Tibial artery (tissue), 4 donors: ENCODE measurements at regions not wholly inside any gene's neighbourhood (a gene's known extent, or its start where the extent isn't known, plus 50 kb on each side); places are given as distances from the start of the nearest gene placed in this dataset.
"Not testable (repeated sequence)": the region's sequence is repeated elsewhere in the genome, so short reads cannot be mapped to it uniquely, and the experiment has no call there.

Experiments
- DNase-seq, 2 donors: peaks; one replicate each; pipeline ENCODE4 v3.0.0-alpha.2; 2019
- H3K27ac ChIP-seq, 2 donors: fragments of 200-600 bp; sonication (generic) in 1 of 2; 1 replicate in 1 of 2; 2 replicates in 1 of 2; pipeline ENCODE4 v1.5.1; 2018 to 2019; ENCODE audit warnings: mild to moderate bottlenecking in 1 of 2
- H3K27me3 ChIP-seq, 2 donors: fragments of 200-600 bp; sonication (generic) in 1 of 2; one replicate each; pipeline versions ENCODE4 v1.5.1 to v1.6.0; 2016 to 2019
- H3K36me3 ChIP-seq, 3 donors: fragments of 200-600 bp; sonication (generic) in 2 of 3; one replicate each; pipeline ENCODE4 v1.5.1; 2016 to 2019; ENCODE audit warnings: mild to moderate bottlenecking in 2 of 3
- H3K4me1 ChIP-seq, 4 donors: fragments of 200-600 bp; sonication (generic) in 2 of 4; 1 replicate in 3 of 4; 2 replicates in 1 of 4; pipeline ENCODE4 v1.5.1; 2016 to 2019
- H3K4me3 ChIP-seq, 2 donors: fragments of 200-600 bp; sonication (generic) in 1 of 2; 1 replicate in 1 of 2; 2 replicates in 1 of 2; pipeline ENCODE4 v1.5.1; 2018 to 2019; ENCODE audit warnings: mild to moderate bottlenecking in 2 of 2
- H3K9me3 ChIP-seq, 3 donors: fragments of 200-600 bp; sonication (generic) in 1 of 3; one replicate each; pipeline ENCODE4 v1.5.1; 2016 to 2019
- intact Hi-C: fragments of 100-400 bp; cut with DNase I; formaldehyde crosslinking; loops from one replicate; pipeline ENCODE4 v1.15.0; 2023; ENCODE audit warnings: low total_unique reads
- TF ChIP-seq, protein P1 (sequence below), 2 experiments: fragments of 200-600 bp in 1 of 2; fragments of 450-650 bp in 1 of 2; IDR thresholded peaks; one replicate each; pipeline ENCODE4 v1.5.1; 2017 to 2019; ENCODE audit warnings: antibody characterized with exemption in 2 of 2, mild to moderate bottlenecking in 1 of 2, moderate library complexity in 1 of 2

DNA sequence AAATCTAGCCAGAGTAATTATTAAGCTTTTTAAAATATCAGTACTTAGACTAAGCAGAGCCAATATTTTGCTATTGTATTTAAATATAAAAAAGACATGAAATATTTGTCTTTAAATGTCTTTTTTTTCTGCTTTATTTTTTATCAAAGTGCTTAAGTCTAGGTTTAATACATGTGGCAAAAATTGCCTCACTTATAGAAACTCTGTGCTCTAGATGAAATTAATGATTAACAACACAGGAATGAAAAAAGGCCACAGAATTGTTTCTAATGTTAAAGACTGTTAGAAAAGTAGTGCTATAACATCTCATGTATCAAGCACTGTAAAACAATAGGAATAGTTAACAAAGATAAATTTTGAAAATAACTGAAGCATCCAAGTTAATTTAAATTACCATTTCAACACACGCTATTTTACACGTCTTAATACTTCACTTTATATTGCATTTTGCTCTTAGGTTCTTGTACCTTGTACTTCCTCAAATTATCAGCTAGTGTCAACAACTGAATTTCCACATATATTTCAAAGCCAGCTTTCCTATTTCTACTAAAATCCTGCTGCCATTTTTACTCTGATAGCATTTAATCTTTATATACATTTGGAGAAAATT is 1515.1 kb downstream of the HACE1 start:
- Histone ChIP-seq H3K4me3 (no peak overlapping the region), H3K4me1 (no peaks in the 10 kb centered on the region), H3K36me3 (no peaks in the 10 kb centered on the region), H3K9me3 (no peaks in the 10 kb centered on the region), H3K27ac (no peak overlapping the region), H3K27me3 (no peaks in the 10 kb centered on the region)
- TF ChIP-seq, protein P1, sequence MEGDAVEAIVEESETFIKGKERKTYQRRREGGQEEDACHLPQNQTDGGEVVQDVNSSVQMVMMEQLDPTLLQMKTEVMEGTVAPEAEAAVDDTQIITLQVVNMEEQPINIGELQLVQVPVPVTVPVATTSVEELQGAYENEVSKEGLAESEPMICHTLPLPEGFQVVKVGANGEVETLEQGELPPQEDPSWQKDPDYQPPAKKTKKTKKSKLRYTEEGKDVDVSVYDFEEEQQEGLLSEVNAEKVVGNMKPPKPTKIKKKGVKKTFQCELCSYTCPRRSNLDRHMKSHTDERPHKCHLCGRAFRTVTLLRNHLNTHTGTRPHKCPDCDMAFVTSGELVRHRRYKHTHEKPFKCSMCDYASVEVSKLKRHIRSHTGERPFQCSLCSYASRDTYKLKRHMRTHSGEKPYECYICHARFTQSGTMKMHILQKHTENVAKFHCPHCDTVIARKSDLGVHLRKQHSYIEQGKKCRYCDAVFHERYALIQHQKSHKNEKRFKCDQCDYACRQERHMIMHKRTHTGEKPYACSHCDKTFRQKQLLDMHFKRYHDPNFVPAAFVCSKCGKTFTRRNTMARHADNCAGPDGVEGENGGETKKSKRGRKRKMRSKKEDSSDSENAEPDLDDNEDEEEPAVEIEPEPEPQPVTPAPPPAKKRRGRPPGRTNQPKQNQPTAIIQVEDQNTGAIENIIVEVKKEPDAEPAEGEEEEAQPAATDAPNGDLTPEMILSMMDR (IDR thresholded peaks at IDR 0.05), result no peak
- intact Hi-C loops, result no loop called here
- no peak for DNase-seq

DNA sequence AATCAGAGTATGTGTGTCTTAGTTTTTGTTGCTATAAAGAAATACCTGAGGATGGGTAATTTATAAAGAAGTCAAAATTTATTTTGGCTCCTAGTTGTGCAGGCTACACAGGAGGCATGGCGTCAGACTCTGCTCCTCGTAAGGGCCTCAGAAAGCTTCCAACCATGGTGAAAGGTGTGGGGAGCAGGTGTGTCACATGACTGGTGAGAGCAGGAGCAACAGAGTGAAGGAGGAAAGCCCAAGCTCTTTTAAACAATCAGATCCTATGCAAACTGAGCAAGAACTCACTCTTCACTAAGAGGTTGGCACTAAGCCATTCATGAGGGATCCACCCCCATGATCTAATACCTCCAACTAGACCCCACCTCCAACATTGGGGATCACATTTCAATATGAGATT is 1524.3 kb downstream of the HACE1 start:
- intact Hi-C loops, result no loop called here
- DNase-seq, result no peak

DNA sequence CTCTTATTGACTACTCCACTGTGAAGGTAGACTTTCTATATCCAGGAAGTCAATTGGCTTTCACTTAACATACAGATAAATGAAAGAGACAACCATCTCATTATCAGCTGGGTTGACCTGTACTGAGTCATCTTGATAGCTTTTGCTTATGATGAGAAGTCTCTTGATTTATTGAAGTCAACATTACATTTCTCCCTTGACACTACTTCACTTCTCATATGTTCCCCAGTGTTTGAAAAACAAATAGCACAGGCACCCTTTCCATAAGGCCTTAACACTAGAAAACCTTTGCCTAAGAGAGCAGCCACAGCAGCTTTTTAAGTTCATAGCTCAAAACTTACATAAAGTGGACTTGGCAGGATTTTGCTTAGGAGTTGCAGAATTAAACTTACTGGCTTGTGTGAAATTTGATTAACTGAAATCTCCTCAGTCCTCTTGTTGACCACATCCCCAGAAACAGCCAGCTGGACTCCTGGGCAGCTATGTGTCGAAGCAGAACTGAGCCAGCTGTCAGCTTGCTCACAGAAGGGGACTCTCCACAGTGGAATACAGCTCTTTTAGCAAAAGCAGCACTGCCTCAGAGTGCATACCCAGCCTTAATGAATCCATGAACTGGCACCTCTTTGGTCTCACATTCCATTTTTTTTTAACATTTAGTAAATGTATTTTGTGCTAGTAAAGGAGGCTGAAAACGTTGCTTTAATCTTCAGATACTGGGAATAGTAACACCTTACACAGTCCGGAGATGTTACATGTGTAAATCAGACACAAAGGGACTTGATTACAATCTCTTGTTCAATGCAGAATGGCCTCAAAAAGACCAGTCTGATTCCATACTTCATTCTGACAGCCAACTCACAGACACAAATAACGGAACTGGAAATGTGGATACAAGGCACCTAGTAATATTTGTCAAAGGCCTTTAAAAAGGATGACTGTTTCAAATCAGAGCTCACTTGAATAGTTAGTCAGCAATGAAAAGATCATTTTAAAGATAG is 1532.7 kb downstream of the HACE1 start:
- DNase-seq, result no peak
- peaks cover 0 to 17% (median 0%) of the 10 kb centered on the region in 4 donors for H3K4me1 ChIP-seq
- no peaks in the 10 kb centered on the region for H3K36me3 ChIP-seq
- TF ChIP-seq, protein P1 (IDR thresholded peaks at IDR 0.05), result no peak
- H3K27me3 ChIP-seq, result no peaks in the 10 kb centered on the region
- intact Hi-C loops, result no loop called here
- peak overlapping the region in 1 of 2 donors; percentile 32 for H3K27ac ChIP-seq
- H3K4me3 ChIP-seq, result no peak overlapping the region
- no peaks in the 10 kb centered on the region for H3K9me3 ChIP-seq

More for the DNA sequence above, 1524.3 kb downstream of the HACE1 start:
- no peak overlapping the region for H3K4me3 ChIP-seq
- no peaks in the 10 kb centered on the region for H3K9me3 ChIP-seq
- H3K27ac ChIP-seq, result no peak overlapping the region
- TF ChIP-seq, protein P1 (IDR thresholded peaks at IDR 0.05), result no peak
- no peaks in the 10 kb centered on the region for H3K36me3 ChIP-seq
- no peaks in the 10 kb centered on the region for H3K27me3 ChIP-seq
- H3K4me1 ChIP-seq, result peaks cover 0 to 14% (median 0%) of the 10 kb centered on the region in 4 donors

DNA sequence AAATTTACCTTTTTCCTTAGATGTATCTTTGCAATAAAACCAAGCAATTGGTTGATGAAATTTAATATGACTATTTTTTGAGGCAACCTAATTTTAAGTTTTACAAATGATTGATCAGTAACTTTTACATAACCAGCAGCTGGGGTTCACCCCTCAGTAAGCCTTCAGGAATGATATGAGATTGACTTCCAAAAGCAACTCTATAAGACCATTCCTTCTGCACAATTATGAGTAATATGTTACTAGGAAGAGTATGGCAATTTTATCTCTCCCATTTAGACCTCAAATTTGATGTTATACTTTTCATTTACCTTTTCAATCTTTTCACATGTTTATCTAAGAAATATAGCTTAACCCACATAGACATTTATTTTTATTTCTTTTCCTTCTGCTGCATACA is 1546.3 kb downstream of the HACE1 start:
- no peak overlapping the region for H3K27ac ChIP-seq
- no peak overlapping the region for H3K4me3 ChIP-seq
- no peaks in the 10 kb centered on the region for H3K9me3 ChIP-seq
- H3K27me3 ChIP-seq, result no peaks in the 10 kb centered on the region
- no peaks in the 10 kb centered on the region for H3K36me3 ChIP-seq
- TF ChIP-seq, protein P1 (IDR thresholded peaks at IDR 0.05), result no peak
- H3K4me1 ChIP-seq, result peaks cover 0 to 3% (median 0%) of the 10 kb centered on the region in 4 donors
- intact Hi-C loops, result no loop called here
- DNase-seq, result no peak

DNA sequence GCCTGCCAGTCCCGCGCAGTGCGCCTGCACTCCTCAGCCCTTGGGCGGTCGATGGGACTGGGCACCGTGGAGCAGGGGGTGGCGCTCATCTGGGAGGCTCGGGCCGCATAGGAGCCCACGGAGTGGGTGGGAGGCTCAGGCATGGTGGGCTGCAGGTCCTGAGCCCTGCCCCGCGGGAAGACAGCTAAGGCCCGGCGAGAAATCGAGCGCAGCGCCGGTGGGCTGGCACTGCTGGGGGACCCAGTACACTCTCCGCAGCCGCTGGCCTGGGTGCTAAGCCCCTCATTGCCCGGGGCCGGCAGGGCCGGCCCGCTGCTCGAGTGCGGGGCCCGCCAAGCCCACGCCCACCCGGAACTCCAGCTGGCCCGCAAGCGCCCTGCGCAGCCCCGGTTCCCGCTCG is 1565.3 kb downstream of the HACE1 start:
- H3K4me3 ChIP-seq, DNase-seq, H3K27me3 ChIP-seq, H3K36me3 ChIP-seq, H3K9me3 ChIP-seq, H3K27ac ChIP-seq, H3K4me1 ChIP-seq, intact Hi-C loops: not testable (repeated sequence)

DNA sequence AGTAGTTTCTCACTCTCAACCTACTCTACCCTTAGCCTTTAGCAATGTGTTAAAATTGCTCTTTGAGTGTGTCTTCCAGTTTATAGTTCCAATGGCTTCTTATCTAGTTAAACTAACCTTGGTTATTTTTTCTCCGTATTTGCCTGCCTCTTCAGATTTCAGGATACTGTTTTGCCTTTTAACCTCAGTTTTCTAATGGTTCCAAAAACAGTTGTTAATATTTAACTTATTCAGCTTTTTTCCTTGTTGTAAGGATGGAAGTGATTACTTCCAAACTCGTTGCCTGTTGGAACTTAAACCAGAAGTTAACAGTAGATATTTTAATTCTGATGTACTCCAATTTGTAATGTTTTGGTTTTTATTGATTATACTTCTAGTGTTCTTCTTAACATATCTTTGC is 1574.9 kb downstream of the HACE1 start:
- TF ChIP-seq, protein P1 (IDR thresholded peaks at IDR 0.05), result no peak
- intact Hi-C loops, result no loop called here
- no peak for DNase-seq
- H3K27me3 ChIP-seq, result no peaks in the 10 kb centered on the region
- no peaks in the 10 kb centered on the region for H3K36me3 ChIP-seq
- H3K4me1 ChIP-seq, result no peaks in the 10 kb centered on the region
- H3K9me3 ChIP-seq, result no peaks in the 10 kb centered on the region
- H3K4me3 ChIP-seq, result no peak overlapping the region
- H3K27ac ChIP-seq, result no peak overlapping the region
